GM18909 (cell line): ENCODE measurements at regions not wholly inside any gene's neighbourhood (a gene's known extent, or its start where the extent isn't known, plus 50 kb on each side); places are given as distances from the start of the nearest gene placed in this dataset.
"Not testable (repeated sequence)": the region's sequence is repeated elsewhere in the genome, so short reads cannot be mapped to it uniquely, and the experiment has no call there.

Experiments
- ATAC-seq: cut with Tn5 transposase; IDR thresholded peaks from one replicate; pipeline ENCODE4 v1.9.1; 2021; ENCODE audit warnings: mild to moderate bottlenecking; ENCODE audit not compliant: unreplicated experiment, poor library complexity

- no peak for ATAC-seq
Observed at GRCh38 chr4:155592179-155592937, 74.3 kb upstream of the GUCY1A1 start.

- ATAC-seq: no peak
Observed at GRCh38 chr4:155591738-155592143, 74.9 kb upstream of the GUCY1A1 start.

GRCh38 chr4:155590796-155591585 is 75.7 kb upstream of the GUCY1A1 start:
- ATAC-seq: no peak

DNA sequence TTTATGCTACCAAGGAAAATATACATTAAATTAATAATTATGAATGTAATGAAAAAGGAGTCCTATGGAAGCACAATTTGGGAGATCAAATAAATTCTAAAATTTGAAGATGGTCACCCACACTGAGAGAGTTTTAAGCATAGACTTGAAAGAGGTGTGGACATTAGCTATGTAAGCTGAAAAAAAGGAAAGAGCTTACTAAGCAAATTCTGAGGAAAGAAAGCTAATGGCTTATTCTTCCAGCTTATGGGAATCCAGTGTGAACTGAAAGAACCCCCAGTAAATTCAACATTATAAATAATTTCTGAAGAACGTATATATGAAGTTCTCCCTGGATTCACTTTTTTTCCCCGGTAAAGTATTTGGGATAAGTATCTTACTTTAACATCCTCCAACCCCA is 78.2 kb upstream of the GUCY1A1 start:
- no peak for ATAC-seq

GRCh38 chr4:155587766-155588165 is 78.9 kb upstream of the GUCY1A1 start:
- ATAC-seq: no peak

GRCh38 chr4:155582971-155583437 is 83.6 kb upstream of the GUCY1A1 start:
- no peak for ATAC-seq

- no peak for ATAC-seq
Observed at GRCh38 chr4:155582041-155582440, 84.6 kb upstream of the GUCY1A1 start.

DNA sequence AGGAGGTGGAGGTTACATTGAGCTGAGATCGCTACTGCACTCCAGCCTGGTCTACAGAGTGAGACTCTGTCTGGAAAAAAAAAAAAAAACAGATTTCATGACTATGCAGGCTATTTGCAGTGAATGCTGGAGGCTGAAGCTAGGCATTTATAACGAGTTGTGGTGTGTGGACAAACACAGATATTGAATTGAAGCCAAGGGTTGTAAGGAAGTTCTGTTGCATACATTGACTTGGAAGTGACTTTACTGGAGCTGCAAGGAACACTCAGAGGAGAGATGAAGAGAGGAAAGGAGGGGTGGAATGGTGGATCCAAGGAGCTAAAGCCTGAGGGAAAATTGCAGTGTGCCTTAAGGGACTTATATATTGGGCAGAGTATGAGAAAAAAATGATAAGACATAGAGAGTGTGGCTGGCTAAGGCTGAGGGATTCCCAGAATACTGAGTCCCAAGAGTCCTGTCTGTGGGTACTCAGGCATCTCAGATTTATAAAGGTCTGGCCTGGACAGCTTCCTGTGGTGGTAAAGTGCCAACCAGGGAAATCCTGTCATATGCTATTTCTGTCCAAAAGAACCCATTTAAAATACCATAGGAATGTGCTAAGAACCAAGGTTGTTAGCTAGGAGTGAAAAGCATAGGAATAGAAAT is 87.8 kb upstream of the GUCY1A1 start:
- ATAC-seq: no peak

DNA sequence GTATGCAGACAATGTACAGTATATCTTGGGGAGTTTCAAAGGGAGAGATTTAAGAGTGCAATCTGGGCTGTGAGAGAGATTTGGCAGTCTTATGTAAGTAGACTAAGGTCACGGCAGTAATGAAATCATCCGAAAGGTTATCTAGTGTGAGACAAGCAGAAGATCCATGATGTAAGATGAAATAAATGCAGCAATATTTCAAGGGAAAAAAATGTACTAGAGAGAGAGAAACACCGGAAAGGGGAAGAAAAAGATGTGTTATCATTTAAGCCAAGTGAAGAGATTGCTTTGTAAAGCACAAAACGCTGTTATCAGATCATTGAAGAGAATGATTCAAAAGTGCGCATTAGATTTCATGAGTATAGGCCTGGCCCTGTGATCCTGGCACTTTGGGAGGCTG is 88.4 kb upstream of the GUCY1A1 start:
- ATAC-seq: no peak

DNA sequence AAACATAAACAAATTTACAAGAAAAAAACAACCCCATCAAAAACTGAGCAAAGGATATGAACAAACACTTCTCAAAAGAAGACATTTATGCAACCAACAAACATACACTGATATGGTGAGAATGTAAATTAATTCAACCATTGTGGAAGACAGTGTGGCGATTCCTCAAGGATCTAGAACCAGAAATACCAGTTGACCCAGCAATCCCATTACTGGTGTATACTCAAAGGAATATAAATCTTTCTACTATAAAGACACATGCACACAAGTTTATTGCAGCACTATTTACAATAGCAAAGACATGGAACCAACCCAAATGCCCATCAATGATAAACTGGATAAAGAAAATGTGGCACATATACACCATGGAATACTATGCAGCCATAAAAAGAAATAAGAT is 92.3 kb upstream of the GUCY1A1 start:
- ATAC-seq: not testable (repeated sequence)

- no peak for ATAC-seq
Observed at GRCh38 chr4:155573126-155573525, 93.5 kb upstream of the GUCY1A1 start.

GRCh38 chr4:155572106-155572703 is 94.4 kb upstream of the GUCY1A1 start:
- no peak for ATAC-seq

DNA sequence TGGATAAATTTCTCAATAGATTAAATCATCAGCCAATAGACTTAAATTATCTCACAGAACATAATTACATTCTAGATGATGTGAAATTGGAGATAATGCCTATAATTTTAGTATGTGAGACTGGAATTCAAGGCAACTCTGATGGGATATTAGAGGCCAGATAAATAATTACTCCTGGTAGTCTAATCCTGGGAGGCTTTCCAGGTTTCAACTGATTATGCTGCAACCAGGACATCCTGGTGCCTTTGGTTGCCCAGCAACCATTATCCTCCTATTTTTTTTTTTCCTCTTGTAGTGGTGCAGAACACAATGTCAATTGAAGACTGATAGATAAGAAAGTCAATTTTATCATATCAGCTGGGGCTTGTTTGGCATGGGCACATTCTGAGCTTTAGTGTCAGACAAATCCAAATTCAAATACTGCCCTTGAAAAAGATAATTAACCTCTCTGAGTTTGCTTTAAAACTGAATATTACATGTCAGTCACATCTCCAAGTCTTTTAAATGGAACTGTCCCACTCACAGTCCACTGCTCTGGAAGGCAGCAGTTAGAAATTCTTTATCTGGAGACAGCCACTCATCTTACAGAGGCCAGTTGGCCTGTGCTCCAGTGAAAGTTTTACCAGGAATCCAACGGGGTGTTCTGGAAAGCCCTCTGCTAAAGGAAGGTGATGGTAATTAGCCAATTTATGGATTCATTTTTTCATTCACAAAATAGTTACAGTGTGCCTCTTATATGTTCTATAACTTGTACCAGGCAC is 95.3 kb upstream of the GUCY1A1 start:
- no peak for ATAC-seq

- no peak for ATAC-seq
Observed at GRCh38 chr4:155570661-155571060, 96.0 kb upstream of the GUCY1A1 start.

- no peak for ATAC-seq
Observed at GRCh38 chr4:155569960-155570515, 96.6 kb upstream of the GUCY1A1 start.

DNA sequence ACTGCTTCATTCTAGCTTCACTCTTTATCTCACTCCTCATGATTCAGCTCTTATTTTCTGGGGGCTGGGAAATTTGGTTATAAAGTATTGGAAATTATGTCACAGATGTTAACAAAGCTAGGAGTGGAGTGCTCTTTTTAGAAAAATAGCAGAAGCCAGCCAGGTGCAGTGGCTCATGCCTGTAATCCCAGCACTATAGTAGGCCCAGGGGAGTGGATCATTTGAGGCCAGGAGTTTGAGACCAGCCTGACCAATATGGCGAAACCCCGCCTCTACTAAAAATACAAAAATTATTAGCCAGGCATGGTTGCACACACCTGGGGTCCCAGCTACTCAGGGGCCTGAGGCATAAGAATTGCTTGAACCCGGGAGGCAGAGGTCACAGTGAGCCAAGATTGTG is 97.2 kb upstream of the GUCY1A1 start:
- ATAC-seq: no peak

DNA sequence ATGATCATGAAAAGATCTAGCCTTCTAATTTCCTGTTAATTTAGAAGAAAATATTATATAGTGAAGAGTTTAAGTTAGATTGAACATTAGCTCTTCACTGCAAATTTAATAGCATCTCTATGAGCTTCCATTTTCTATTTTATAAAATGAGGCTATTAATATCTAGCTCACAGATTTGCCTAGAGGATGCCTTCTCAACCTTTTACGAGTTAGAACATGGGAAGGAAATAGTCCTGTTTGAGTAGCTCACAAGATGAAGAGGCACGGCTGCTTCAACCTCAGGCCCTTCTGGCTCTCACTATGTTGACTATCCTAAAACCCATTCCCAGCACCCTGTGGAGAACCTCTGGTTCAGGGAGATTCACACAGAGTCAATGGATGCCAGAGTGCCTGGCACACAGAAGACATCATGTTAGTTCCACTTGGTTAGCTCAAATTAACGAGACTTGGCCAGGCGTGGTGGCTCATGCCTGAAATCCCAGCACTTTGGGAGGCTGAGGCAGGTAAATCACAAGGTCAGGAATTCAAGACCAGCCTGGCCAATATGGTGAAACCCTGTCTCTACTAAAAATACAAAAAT is 97.9 kb upstream of the GUCY1A1 start:
- ATAC-seq: no peak

GRCh38 chr4:155566354-155566753 is 100.3 kb upstream of the GUCY1A1 start:
- ATAC-seq: no peak

- no peak for ATAC-seq
Observed at GRCh38 chr4:155565776-155566175, 100.9 kb upstream of the GUCY1A1 start.
